Thymus (tissue), 11 donors: ENCODE measurements at regions not wholly inside any gene's neighbourhood (a gene's known extent, or its start where the extent isn't known, plus 50 kb on each side); places are given as distances from the start of the nearest gene placed in this dataset.
"Not testable (repeated sequence)": the region's sequence is repeated elsewhere in the genome, so short reads cannot be mapped to it uniquely, and the experiment has no call there.

Source experiments
- DNase-seq, 9 donors: peaks; one replicate each; pipeline ENCODE4 v3.0.0-alpha.2; 2013; ENCODE audit warnings: low spot score in 9 of 9, low read depth in 6 of 9, missing footprints in 1 of 9
- H3K27ac ChIP-seq, 2 donors: one replicate each; pipeline ENCODE4 v1.5.1; 2013; ENCODE audit warnings: control low read depth in 1 of 2, low read depth in 1 of 2, low read length in 1 of 2, mild to moderate bottlenecking in 1 of 2, moderate library complexity in 1 of 2
- H3K27me3 ChIP-seq, 2 donors: one replicate each; pipeline ENCODE4 v1.5.1; 2013; ENCODE audit warnings: low read length in 1 of 2; ENCODE audit not compliant: control insufficient read depth in 2 of 2, insufficient read depth in 1 of 2
- H3K36me3 ChIP-seq, 2 donors: one replicate each; pipeline ENCODE4 v1.5.1; 2013; ENCODE audit warnings: low read length in 1 of 2, mild to moderate bottlenecking in 1 of 2, moderate library complexity in 1 of 2; ENCODE audit not compliant: control insufficient read depth in 2 of 2, insufficient read depth in 2 of 2
- H3K4me1 ChIP-seq, 2 donors: one replicate each; pipeline ENCODE4 v1.5.1; 2013; ENCODE audit warnings: low read length in 2 of 2; ENCODE audit not compliant: control insufficient read depth in 2 of 2, insufficient read depth in 2 of 2
- H3K4me3 ChIP-seq, 2 donors: one replicate each; pipeline ENCODE4 v1.5.1; 2013; ENCODE audit warnings: low read length in 2 of 2, control low read depth in 1 of 2, mild to moderate bottlenecking in 1 of 2
- H3K9me3 ChIP-seq, 2 donors: one replicate each; pipeline ENCODE4 v1.5.1; 2013; ENCODE audit warnings: low read length in 1 of 2, mild to moderate bottlenecking in 1 of 2; ENCODE audit not compliant: control insufficient read depth in 2 of 2, insufficient read depth in 1 of 2
- WGBS: extraction: QIAGEN DNeasy Blood & Tissue Kit; methylation state at CpG from one replicate; pipeline ENCODE4 v1.1.7; 2013; 5-methylcytosine and 5-hydroxymethylcytosine counted together
- donor health status: healthy.

DNA sequence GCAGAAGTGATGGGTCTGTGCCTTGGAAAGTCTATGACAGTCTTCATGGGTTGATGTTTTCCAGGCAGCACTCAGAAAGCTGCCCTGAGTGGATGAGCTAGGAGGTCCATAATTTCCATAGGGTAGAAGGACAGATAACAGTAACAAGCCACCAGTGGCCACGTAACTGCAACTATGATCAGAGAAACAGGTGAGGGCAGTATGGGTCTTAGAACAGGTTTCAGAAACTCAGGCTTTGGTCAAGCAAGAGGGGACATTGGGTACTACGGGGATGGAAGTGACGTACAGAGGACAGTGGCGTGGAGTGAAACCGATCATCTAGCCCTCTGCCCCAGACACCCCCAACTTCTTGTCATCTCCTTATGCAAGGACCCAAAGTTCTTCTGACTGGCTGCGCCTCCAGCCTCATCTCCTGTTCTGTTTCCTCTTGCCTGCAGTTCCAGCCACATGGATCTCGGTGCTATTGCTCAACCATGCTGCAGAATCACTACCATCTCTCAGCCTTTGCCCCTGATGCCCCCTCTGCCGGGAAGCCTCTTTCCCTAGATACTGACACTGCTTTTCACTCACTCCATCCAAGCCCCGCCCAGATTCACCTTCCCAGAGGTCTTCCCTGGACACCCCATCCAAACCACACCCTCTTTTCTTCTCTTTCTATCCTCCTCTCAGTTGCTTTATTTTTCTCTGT, 123.4 kb downstream of the MFAP3L start:
- DNase-seq, result no peak
- Histone ChIP-seq H3K4me3 (no peak overlapping the region), H3K36me3 (no peaks in the 10 kb centered on the region), H3K27me3 (no peaks in the 10 kb centered on the region), H3K27ac (no peak overlapping the region), H3K9me3 (no peaks in the 10 kb centered on the region), H3K4me1 (no peaks in the 10 kb centered on the region)
- 95% methylated on average over 9 of the region's 9 CpGs for whole genome bisulfite sequencing

DNA sequence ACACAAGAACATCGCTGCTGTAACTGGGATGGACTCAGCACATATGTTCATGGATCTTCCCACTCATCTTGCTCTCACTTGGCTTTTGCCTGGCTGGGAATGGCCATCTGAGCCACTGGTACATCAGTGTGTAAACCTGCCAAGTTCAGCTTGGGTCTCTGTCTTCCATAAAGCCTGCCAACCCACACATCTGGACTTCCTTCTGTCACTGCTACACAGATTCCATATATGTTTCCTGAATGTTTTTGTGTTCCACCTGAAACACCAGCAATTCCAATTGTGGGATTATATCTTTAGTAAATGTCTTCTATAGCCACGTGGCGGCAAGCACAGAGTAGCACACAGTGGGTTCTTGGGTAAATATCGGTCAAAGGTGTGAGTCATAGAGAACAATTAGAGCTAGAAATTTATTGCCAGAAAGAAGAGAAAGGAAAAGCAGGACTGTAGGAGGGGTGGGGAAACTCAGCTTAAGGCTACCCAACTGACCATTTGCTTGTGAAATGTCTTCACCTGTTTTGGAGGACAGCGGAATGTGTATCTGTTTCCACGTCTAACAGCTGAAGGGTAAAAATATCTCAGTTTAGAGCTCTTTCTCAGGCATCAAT, 125.9 kb downstream of the MFAP3L start:
- H3K27me3 ChIP-seq, result no peaks in the 10 kb centered on the region
- H3K9me3 ChIP-seq, result no peaks in the 10 kb centered on the region
- 96% methylated on average over 6 of the region's 6 CpGs for WGBS
- no peak for DNase-seq
- no peaks in the 10 kb centered on the region for H3K36me3 ChIP-seq
- no peak overlapping the region for H3K4me3 ChIP-seq
- no peaks in the 10 kb centered on the region for H3K4me1 ChIP-seq
- no peak overlapping the region for H3K27ac ChIP-seq

DNA sequence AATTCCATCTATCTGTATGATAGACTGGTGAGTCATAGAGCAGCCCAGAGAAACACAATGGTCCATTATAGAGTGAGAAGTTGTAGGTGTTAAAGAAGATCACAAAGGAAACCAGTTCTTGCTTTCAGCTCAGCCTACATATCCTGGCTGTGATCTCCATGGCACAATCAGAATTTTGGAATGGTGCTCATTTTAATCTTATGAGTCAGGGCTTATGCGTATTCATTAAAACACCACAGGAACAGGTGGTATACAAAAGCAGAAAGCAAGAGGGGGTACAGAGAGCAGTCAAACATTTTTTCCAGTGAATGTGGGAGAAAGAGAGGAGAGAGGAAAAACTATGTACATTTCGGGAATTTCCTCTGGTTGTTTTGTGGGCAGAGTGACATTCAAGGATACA, 126.9 kb downstream of the MFAP3L start:
- no peaks in the 10 kb centered on the region for H3K36me3 ChIP-seq
- H3K4me3 ChIP-seq, result no peak overlapping the region
- H3K4me1 ChIP-seq, result no peaks in the 10 kb centered on the region
- no peaks in the 10 kb centered on the region for H3K27me3 ChIP-seq
- 97% methylated on average over 2 of the region's 2 CpGs for WGBS
- H3K27ac ChIP-seq, result no peak overlapping the region
- DNase-seq, result no peak
- H3K9me3 ChIP-seq, result no peaks in the 10 kb centered on the region

DNA sequence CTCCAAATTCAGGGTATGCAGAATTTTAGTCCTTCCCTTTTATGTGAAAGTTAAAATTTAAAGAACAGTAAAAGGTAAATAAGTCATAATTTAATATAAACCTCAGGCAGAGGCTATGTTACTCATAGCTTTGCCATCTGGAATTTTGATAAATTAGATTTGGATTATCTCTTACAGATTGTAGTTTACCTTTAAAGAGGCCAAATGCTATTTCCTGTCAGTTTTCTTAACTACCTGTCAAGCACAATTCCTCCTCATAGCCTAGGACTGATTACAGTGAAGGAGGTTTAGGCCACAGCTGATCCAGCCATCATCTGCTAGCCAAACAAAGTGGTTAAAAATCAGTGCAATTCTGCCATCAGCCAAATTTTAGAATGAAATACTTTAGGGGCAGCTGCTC, 128.1 kb downstream of the MFAP3L start:
- Histone ChIP-seq H3K4me1 (no peaks in the 10 kb centered on the region), H3K27ac (no peak overlapping the region), H3K36me3 (no peaks in the 10 kb centered on the region), H3K27me3 (no peaks in the 10 kb centered on the region), H3K9me3 (no peaks in the 10 kb centered on the region), H3K4me3 (no peak overlapping the region)
- DNase-seq, result no peak

DNA sequence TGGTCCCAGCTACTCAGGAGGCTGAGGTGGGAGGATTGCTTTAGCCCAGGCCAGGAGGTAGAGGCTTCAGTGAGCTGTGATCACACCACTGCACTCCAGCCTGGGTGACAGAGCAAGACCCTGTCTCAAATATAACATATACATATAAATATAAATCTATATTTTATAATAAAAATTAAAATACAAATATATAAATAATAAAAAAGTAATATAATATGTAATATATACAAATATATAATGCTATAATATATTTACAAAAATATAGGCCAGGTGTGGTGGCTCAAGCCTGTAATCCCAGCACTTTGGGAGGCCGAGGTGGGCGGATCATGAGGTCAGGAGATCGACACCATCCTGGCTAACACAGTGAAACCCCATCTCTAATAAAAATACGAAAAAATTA, 131.4 kb downstream of the MFAP3L start:
- H3K27ac ChIP-seq, H3K4me3 ChIP-seq, DNase-seq, H3K9me3 ChIP-seq, H3K36me3 ChIP-seq, H3K27me3 ChIP-seq, H3K4me1 ChIP-seq: not testable (repeated sequence)
- WGBS, result 95% methylated on average over 4 of the region's 4 CpGs

DNA sequence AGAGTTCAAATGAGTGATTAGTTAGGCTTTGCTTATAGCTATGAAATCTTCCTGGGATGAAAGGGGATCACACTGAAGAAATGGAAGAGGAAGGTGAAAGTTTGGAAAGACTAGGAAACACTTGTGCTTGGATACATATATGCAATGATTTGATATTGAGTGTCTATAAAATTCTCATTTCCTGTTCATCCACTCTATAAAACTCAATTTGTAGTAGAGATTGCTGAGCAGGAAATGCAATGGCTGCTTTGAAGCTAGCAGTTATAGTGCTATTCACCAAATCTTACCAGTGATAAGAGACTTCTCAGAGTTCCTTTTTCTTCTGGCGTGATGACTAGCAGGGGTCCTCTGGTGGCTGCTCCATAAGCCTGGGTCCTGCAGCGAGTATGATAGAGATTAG, 128.1 kb upstream of the HPF1 start:
- H3K36me3 ChIP-seq, result no peaks in the 10 kb centered on the region
- H3K27ac ChIP-seq, result no peak overlapping the region
- no peak for DNase-seq
- no peaks in the 10 kb centered on the region for H3K27me3 ChIP-seq
- H3K4me1 ChIP-seq, result no peaks in the 10 kb centered on the region
- H3K4me3 ChIP-seq, result no peak overlapping the region
- WGBS, result 88% methylated on average over 2 of the region's 2 CpGs
- H3K9me3 ChIP-seq, result no peaks in the 10 kb centered on the region

DNA sequence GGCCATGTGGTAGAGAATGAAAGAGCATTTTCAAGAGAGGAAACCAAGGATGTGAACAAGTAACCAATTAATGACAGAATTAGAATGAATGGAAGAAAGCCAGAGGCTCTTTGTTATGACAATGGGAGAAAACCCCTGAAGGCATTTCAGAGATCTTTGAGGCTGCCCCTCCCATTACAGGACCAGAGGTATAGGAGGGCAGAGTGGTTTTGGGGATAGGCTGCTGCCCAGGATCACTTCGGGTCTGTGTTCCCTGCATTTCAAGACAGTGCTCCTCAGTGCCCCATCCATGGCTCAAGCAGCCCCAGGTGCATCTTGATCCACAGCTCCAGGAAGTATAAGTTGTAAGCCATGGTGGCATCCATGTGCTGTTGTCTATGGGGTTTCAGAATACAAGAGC, 124.0 kb upstream of the HPF1 start:
- H3K27ac ChIP-seq, result no peak overlapping the region
- H3K4me1 ChIP-seq, result no peaks in the 10 kb centered on the region
- no peaks in the 10 kb centered on the region for H3K36me3 ChIP-seq
- DNase-seq, result no peak
- no peak overlapping the region for H3K4me3 ChIP-seq
- WGBS, result 96% methylated on average over 1 of the region's 1 CpG
- H3K9me3 ChIP-seq, result no peaks in the 10 kb centered on the region
- H3K27me3 ChIP-seq, result no peaks in the 10 kb centered on the region

DNA sequence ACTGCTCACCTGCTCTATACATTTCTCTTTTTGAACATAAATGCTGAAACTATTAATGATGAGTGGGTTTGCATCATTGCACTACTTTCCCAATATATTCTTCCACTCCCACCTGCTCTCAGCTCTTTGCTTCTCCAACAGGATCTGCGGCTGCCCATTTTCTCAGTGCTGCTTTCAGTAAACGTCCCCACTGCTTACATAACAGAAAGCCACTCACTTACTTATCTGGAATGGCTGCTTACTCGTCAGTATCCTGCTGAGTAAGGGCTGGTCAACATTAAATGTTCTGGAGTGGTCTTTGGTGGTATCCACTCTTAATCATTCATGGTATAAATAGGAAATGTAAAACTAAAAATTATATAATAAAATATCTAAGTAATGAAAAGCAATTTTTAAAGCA, 112.8 kb upstream of the HPF1 start:
- H3K9me3 ChIP-seq, result no peaks in the 10 kb centered on the region
- no peak overlapping the region for H3K4me3 ChIP-seq
- no peak overlapping the region for H3K27ac ChIP-seq
- H3K27me3 ChIP-seq, result no peaks in the 10 kb centered on the region
- no peaks in the 10 kb centered on the region for H3K36me3 ChIP-seq
- 92% methylated on average over 3 of the region's 3 CpGs for WGBS
- H3K4me1 ChIP-seq, result no peaks in the 10 kb centered on the region
- DNase-seq, result no peak

DNA sequence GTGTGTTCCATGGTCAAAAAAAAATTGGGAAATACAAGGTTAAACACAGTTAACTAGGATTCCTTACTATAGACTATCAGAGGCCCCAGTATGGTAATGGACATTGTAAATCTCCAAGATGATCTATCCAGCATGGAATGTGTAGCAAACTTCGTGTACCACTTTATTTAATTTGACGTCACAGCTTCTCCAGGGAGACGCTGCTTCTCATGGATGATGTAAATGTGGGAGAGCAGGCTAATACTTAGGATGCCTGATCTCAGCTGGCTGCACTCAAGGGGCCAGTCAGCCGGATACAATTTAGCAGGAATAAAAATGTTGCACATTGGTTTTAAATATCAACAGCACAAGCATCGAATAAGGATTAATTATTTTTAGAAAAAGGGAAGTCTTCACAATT, 111.7 kb upstream of the HPF1 start:
- Histone ChIP-seq H3K4me1 (no peaks in the 10 kb centered on the region), H3K27ac (no peak overlapping the region), H3K4me3 (no peak overlapping the region), H3K27me3 (no peaks in the 10 kb centered on the region), H3K36me3 (no peaks in the 10 kb centered on the region), H3K9me3 (no peaks in the 10 kb centered on the region)
- no peak for DNase-seq
- 95% methylated on average over 5 of the region's 5 CpGs for WGBS
